SK-N-MC (cell line): ENCODE measurements at regions not wholly inside any gene's neighbourhood (a gene's known extent, or its start where the extent isn't known, plus 50 kb on each side); places are given as distances from the start of the nearest gene placed in this dataset.
A peak's percentile ranks its signal among the peaks of the same experiment; 100 is the strongest.

Experiments used
- DNase-seq: peaks from one replicate; pipeline ENCODE4 v3.0.0-alpha.2; 2011; ENCODE audit warnings: low read depth, low spot score
- H3K27ac ChIP-seq: fragments of 200-600 bp; sonication (generic); 2 replicates; pipeline ENCODE4 v1.5.1; 2016; ENCODE audit warnings: mixed run types
- H3K36me3 ChIP-seq: fragments of 200-600 bp; sonication (generic); 2 replicates; pipeline ENCODE4 v1.6.1; 2017; ENCODE audit warnings: antibody characterized with exemption, low read length, mixed read lengths; ENCODE audit not compliant: insufficient read depth
- H3K4me3 ChIP-seq: fragments of 200-600 bp; sonication (generic); 2 replicates; pipeline ENCODE4 v1.5.1; 2016
- H3K9ac ChIP-seq: fragments of 200-600 bp; sonication (generic); 2 replicates; pipeline ENCODE4 v1.8.0; 2017; ENCODE audit warnings: mixed run types, mixed read lengths; ENCODE audit not compliant: insufficient read length
- H3K9me3 ChIP-seq: fragments of 200-600 bp; sonication (generic); 2 replicates; pipeline ENCODE4 v1.6.1; 2017; ENCODE audit warnings: low read depth, mild to moderate bottlenecking, antibody characterized with exemption, low read length, moderate library complexity, mixed read lengths
- EZH2 ChIP-seq: fragments of 200-600 bp; sonication (generic); IDR thresholded peaks from one replicate; pipeline ENCODE4 v1.6.1; 2017; ENCODE audit warnings: antibody characterized with exemption
- FOXP2 ChIP-seq: optimal IDR thresholded peaks from 2 replicates; pipeline ENCODE3; 2011; ENCODE audit warnings: mild to moderate bottlenecking, moderate library complexity; ENCODE audit not compliant: insufficient read depth; ENCODE audit errors: extremely low read length, control extremely low read depth
- POLR2AphosphoS5 ChIP-seq: IDR thresholded peaks from 2 replicates; pipeline ENCODE4 v1.6.1; 2012; ENCODE audit warnings: mild to moderate bottlenecking, low read depth, low read length, borderline replicate concordance

GRCh38 chr3:89572261-89572660, 464.8 kb downstream of the EPHA3 start:
- H3K9me3 ChIP-seq: no peaks in the 10 kb centered on the region
- no peak overlapping the region for H3K4me3 ChIP-seq
- no peaks in the 10 kb centered on the region for H3K36me3 ChIP-seq
- H3K9ac ChIP-seq: no peak overlapping the region
- DNase-seq: no peak
- TF ChIP-seq POLR2AphosphoS5 (no peak), FOXP2 (no peak), EZH2 (no peak)
- H3K27ac ChIP-seq: no peak overlapping the region

GRCh38 chr3:89576417-89576816, 469.0 kb downstream of the EPHA3 start:
- DNase-seq: no peak
- Histone ChIP-seq H3K36me3 (no peaks in the 10 kb centered on the region), H3K27ac (no peak overlapping the region; the same call in 1 of the 2 replicates), H3K9ac (no peak overlapping the region), H3K9me3 (no peaks in the 10 kb centered on the region), H3K4me3 (peak overlapping the region; percentile 17; the same call in 1 of the 2 replicates)
- no peak for TF ChIP-seq FOXP2
- no peak; the same call in 1 of the 2 replicates for TF ChIP-seq POLR2AphosphoS5
- no peak for TF ChIP-seq EZH2

DNA sequence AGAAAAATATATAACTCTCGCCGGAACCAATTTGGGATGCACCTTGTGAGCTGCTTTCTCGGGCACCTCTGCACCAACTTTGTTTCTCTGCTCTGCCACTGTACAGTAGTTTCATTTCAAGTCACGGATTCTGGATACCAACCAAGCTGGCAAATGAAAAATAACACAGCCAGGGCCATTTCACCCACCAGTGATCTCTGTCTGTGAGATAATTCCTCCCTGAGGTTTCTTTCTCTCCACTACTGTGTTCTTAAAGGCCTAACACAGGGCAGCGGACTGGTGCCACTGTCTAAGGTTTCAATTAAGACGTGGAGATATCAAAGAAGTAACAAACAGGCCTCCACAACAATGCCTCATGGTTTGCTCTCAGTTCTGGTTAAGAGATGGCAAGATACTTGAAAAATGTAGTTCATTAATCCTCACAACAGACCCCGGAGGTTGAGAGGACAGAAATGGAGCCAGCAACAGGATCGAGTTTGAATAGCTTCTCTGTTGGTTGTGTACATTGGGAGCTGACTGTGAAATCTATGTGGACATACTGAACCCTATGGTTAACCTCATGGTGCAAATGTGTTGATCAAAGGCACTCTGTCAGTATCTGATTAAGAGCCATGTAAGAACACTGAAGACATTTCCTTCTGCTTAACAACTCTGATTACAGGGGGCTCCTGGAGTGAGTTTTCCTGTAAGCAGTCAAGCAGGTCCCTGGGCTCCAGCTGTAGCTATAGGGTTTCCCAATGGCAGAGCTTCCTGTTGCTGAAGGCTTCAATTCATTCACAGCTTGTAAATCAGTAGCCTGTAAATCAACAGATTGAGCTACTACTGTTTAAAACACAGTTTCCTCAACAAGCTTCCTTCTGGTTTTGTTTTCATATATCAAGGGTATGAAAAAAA, 470.5 kb downstream of the EPHA3 start:
- peak overlapping the region; percentile 14; the same call in 1 of the 2 replicates for H3K4me3 ChIP-seq
- TF ChIP-seq POLR2AphosphoS5 (no peak; the same call in 1 of the 2 replicates), FOXP2 (no peak), EZH2 (no peak)
- H3K9ac ChIP-seq: no peak overlapping the region
- H3K9me3 ChIP-seq: no peaks in the 10 kb centered on the region
- no peaks in the 10 kb centered on the region for H3K36me3 ChIP-seq
- DNase-seq: peak; percentile 57
- H3K27ac ChIP-seq: peak overlapping the region; percentile 48; the same call in 1 of the 2 replicates

DNA sequence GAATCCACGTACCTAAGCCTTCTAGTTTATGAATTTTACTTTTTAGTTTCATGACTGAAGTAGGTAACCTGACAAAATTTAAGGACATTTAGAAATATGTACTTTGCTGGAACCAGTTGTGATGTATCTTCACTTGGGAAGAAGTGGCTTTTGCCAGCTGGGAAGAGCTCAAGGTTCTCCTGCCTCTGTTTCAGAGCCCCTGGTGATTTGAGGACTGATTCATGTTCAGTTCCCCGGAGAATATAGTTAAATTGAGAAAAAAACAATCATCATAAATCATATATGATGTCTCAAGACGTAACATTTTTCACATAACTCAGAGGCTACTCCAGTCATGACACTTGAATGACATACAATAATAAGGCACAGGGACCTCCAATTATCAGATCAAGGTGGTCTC, 473.4 kb downstream of the EPHA3 start:
- no peak overlapping the region for H3K27ac ChIP-seq
- no peak overlapping the region for H3K4me3 ChIP-seq
- no peak for DNase-seq
- no peaks in the 10 kb centered on the region for H3K36me3 ChIP-seq
- TF ChIP-seq FOXP2 (no peak), POLR2AphosphoS5 (no peak), EZH2 (no peak)
- no peak overlapping the region for H3K9ac ChIP-seq
- no peaks in the 10 kb centered on the region for H3K9me3 ChIP-seq

- Histone ChIP-seq H3K9me3 (no peaks in the 10 kb centered on the region), H3K36me3 (no peaks in the 10 kb centered on the region), H3K9ac (no peak overlapping the region), H3K27ac (no peak overlapping the region), H3K4me3 (no peak overlapping the region)
- DNase-seq: no peak
- TF ChIP-seq EZH2 (no peak), FOXP2 (no peak), POLR2AphosphoS5 (no peak)
Observed at GRCh38 chr3:89584398-89584797, 477.0 kb downstream of the EPHA3 start.

DNA sequence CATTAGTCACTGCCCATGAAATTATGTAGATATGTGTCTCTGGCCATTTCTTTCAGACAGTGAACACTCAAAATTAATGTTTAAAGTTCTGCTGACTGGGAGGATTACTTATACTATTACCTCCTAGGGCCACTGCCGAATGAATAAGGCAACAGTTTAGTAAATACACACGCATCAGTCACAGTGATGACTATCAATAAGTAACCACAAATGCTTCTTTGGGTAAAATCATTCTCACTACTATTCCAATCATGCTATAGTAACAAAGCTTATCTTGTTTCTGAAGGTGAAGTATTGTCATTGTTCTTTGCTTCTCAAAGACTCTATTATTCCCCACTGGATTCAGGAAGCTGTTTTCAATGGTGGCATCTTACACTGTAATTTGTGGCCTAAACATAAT, 478.8 kb downstream of the EPHA3 start:
- Histone ChIP-seq H3K9me3 (no peaks in the 10 kb centered on the region), H3K4me3 (no peak overlapping the region), H3K27ac (no peak overlapping the region), H3K36me3 (no peaks in the 10 kb centered on the region), H3K9ac (no peak overlapping the region)
- no peak for TF ChIP-seq EZH2
- no peak for TF ChIP-seq FOXP2
- TF ChIP-seq POLR2AphosphoS5: no peak
- DNase-seq: no peak

DNA sequence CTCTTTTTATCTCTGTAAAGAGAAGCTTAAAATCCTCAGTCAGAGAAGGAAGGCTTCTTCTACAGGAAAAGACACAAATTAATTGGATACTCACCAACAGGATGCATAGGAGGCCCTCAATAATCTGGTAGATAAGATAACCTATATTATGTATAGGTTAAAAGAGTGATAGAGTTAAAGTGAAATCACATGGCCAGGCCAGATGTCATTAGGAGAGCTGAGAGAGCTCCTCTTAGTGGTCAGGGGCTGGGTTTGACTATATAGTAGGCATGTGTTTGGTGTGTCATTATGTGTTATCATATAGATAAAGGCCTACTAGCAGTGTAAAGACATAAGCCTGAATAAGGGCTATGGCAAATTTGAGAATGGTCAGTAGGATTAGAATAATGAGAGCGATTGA, 479.3 kb downstream of the EPHA3 start:
- Histone ChIP-seq H3K36me3 (no peaks in the 10 kb centered on the region), H3K4me3 (no peak overlapping the region), H3K9ac (no peak overlapping the region), H3K9me3 (no peaks in the 10 kb centered on the region), H3K27ac (no peak overlapping the region)
- DNase-seq: no peak
- no peak for TF ChIP-seq FOXP2
- no peak for TF ChIP-seq POLR2AphosphoS5
- no peak for TF ChIP-seq EZH2

DNA sequence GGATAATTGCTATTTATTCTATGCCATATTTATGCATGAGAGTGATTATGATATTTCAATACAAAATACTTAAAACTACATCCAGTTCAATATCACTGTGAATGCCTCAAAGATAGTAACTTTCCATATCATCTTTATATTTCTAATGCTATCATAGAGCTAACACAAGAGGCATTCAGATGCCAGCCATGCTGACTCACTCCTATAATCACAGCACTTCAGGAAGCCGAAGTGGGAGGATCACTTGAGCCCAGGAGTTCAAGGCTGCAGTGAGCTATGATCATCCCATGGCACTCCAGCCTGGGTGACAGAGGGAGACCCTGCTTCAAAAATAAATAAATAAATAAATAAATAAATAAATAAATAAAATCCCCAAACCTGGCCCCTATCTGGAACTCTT, 498.7 kb downstream of the EPHA3 start:
- no peaks in the 10 kb centered on the region for H3K36me3 ChIP-seq
- H3K9me3 ChIP-seq: no peaks in the 10 kb centered on the region
- TF ChIP-seq POLR2AphosphoS5: no peak
- no peak for TF ChIP-seq FOXP2
- TF ChIP-seq EZH2: no peak
- no peak overlapping the region for H3K9ac ChIP-seq
- no peak for DNase-seq
- H3K4me3 ChIP-seq: no peak overlapping the region
- no peak overlapping the region for H3K27ac ChIP-seq
